ENCODE measurements at regions not wholly inside any gene's neighbourhood (a gene's known extent, or its start where the extent isn't known, plus 50 kb on each side); places are given as distances from the start of the nearest gene placed in this dataset.

GRCh38 chr1:201726700-201727099 is 102.3 kb upstream of the IPO9 start:
- TF ChIP-seq YY1 (IDR thresholded peaks at IDR 0.05; ENCODE audit: low read depth), result no peak
- TF ChIP-seq USF1 (IDR thresholded peaks at IDR 0.05; ENCODE audit: borderline replicate concordance, low read depth), result no peak
- TF ChIP-seq CTCF (IDR thresholded peaks at IDR 0.05), result no peak
- no peak for TF ChIP-seq POLR2AphosphoS5 (IDR thresholded peaks at IDR 0.05; ENCODE audit: low read depth, low read length)
- no peak for TF ChIP-seq CHD2 (IDR thresholded peaks at IDR 0.05; ENCODE audit: low read length, partially characterized antibody)
- no peak for TF ChIP-seq MXI1 (IDR thresholded peaks at IDR 0.05; ENCODE audit: low read depth, low read length)
- no peak for TF ChIP-seq FOXJ3 (CRISPR knock-in tag; IDR thresholded peaks at IDR 0.05)
